CD14-positive monocyte (primary cell): ENCODE measurements at regions not wholly inside any gene's neighbourhood (a gene's known extent, or its start where the extent isn't known, plus 50 kb on each side); places are given as distances from the start of the nearest gene placed in this dataset.

Source experiments
- DNase-seq, 3 donors: peaks; one replicate each; pipeline ENCODE4 v3.0.0-alpha.2; 2011 to 2022
- H2AFZ ChIP-seq: 2 replicates; pipeline ENCODE4 v1.6.0; 2012; ENCODE audit warnings: mild to moderate bottlenecking, low read depth, low read length, inconsistent platforms; ENCODE audit not compliant: insufficient read depth, poor library complexity, severe bottlenecking
- H3K27ac ChIP-seq, 2 donors: 1 replicate in 1 of 2; 2 replicates in 1 of 2; pipeline ENCODE4 v1.5.1; 2012 to 2013; ENCODE audit warnings: low read length in 2 of 2, control low read depth in 1 of 2, inconsistent platforms in 1 of 2, low read depth in 1 of 2, mild to moderate bottlenecking in 1 of 2
- H3K27me3 ChIP-seq, 2 donors: one replicate each; pipeline versions ENCODE4 v1.6.0 to v1.6.1; 2011 to 2013; ENCODE audit warnings: low read length in 2 of 2; ENCODE audit not compliant: control insufficient read depth in 2 of 2, insufficient read depth in 2 of 2
- H3K36me3 ChIP-seq, 2 donors: replicated peaks in 1 of 2; 1 replicate in 1 of 2; 2 replicates in 1 of 2; pipeline versions ENCODE4 v1.5.1 to v1.6.1; 2012 to 2013; ENCODE audit warnings: low read length in 2 of 2, control low read depth in 1 of 2, inconsistent platforms in 1 of 2, mild to moderate bottlenecking in 1 of 2; ENCODE audit not compliant: insufficient read depth in 2 of 2, control insufficient read depth in 1 of 2
- H3K4me1 ChIP-seq, 2 donors: 1 replicate in 1 of 2; 2 replicates in 1 of 2; pipeline versions ENCODE4 v1.5.1 to v1.6.1; 2012 to 2013; ENCODE audit warnings: low read length in 2 of 2, control low read depth in 1 of 2, inconsistent platforms in 1 of 2, mild to moderate bottlenecking in 1 of 2, moderate library complexity in 1 of 2; ENCODE audit not compliant: insufficient read depth in 2 of 2, control insufficient read depth in 1 of 2
- H3K4me2 ChIP-seq: replicated peaks from 2 replicates; pipeline ENCODE3; 2012; ENCODE audit warnings: low read length, moderate library complexity, mild to moderate bottlenecking; ENCODE audit not compliant: poor library complexity, severe bottlenecking; ENCODE audit errors: extremely low read depth
- H3K4me3 ChIP-seq, 3 experiments: fragments of 200-600 bp in 1 of 3; sonication (generic) in 1 of 3; replicated peaks in 1 of 3; 1 replicate in 2 of 3; 2 replicates in 1 of 3; pipeline ENCODE4 v1.5.1; 2011 to 2013; ENCODE audit warnings: low read length in 3 of 3, mild to moderate bottlenecking in 3 of 3, control low read depth in 2 of 3, low read depth in 2 of 3, inconsistent platforms in 1 of 3, moderate library complexity in 1 of 3
- H3K79me2 ChIP-seq: 2 replicates; pipeline ENCODE4 v1.6.0; 2012; ENCODE audit warnings: mild to moderate bottlenecking, control low read depth, inconsistent platforms, low read length, moderate library complexity; ENCODE audit not compliant: insufficient read depth
- H3K9ac ChIP-seq: 2 replicates; pipeline ENCODE4 v1.6.0; 2017; ENCODE audit warnings: low read length, mild to moderate bottlenecking; ENCODE audit not compliant: insufficient read depth, poor library complexity, severe bottlenecking
- H3K9me3 ChIP-seq, 2 donors: replicated peaks in 1 of 2; 1 replicate in 1 of 2; 2 replicates in 1 of 2; pipeline versions ENCODE4 v1.5.1 to v1.6.1; 2012 to 2013; ENCODE audit warnings: low read length in 2 of 2, control low read depth in 1 of 2; ENCODE audit not compliant: control insufficient read depth in 1 of 2, insufficient read depth in 1 of 2
- H4K20me1 ChIP-seq: 2 replicates; pipeline ENCODE4 v1.6.0; 2012; ENCODE audit warnings: mild to moderate bottlenecking, low read length, control low read depth, moderate library complexity; ENCODE audit not compliant: insufficient read depth
- H3K27ac Mint-ChIP-seq, 7 donors: one replicate each; pipeline ENCODE4 v1.8.0; 2020; ENCODE audit warnings: mild to moderate bottlenecking in 7 of 7, mixed read lengths in 7 of 7, moderate library complexity in 6 of 7, inconsistent platforms in 2 of 7
- H3K27me3 Mint-ChIP-seq, 3 donors: one replicate each; pipeline ENCODE4 v1.8.0; 2021 to 2022; ENCODE audit warnings: low read depth in 3 of 3, mild to moderate bottlenecking in 3 of 3, mixed read lengths in 3 of 3, moderate library complexity in 3 of 3, inconsistent platforms in 1 of 3
- H3K36me3 Mint-ChIP-seq, 2 donors: one replicate each; pipeline ENCODE4 v1.8.0; 2020; ENCODE audit warnings: mixed read lengths in 2 of 2, inconsistent platforms in 1 of 2, mild to moderate bottlenecking in 1 of 2
- H3K4me1 Mint-ChIP-seq: one replicate; pipeline ENCODE4 v1.8.0; 2020; ENCODE audit warnings: mild to moderate bottlenecking, mixed read lengths
- H3K4me3 Mint-ChIP-seq, 2 donors: one replicate each; pipeline ENCODE4 v1.8.0; 2020; ENCODE audit warnings: mild to moderate bottlenecking in 2 of 2, mixed read lengths in 2 of 2, moderate library complexity in 1 of 2
- H3K9me3 Mint-ChIP-seq, 7 donors: one replicate each; pipeline ENCODE4 v1.8.0; 2020 to 2022; ENCODE audit warnings: mixed read lengths in 7 of 7, mild to moderate bottlenecking in 6 of 7, moderate library complexity in 6 of 7, inconsistent platforms in 2 of 7
- CTCF ChIP-seq: fragments of 200-600 bp; IDR thresholded peaks from one replicate; pipeline ENCODE4 v1.8.0; 2022; ENCODE audit warnings: antibody characterized with exemption, mild to moderate bottlenecking
- WGBS: methylation state at CpG from one replicate; pipeline ENCODE4 v1.1.5; 2013; ENCODE audit warnings: missing lambda C conversion rate; ENCODE audit not compliant: insufficient coverage; 5-methylcytosine and 5-hydroxymethylcytosine counted together
- intact Hi-C, 2 donors: fragments of 100-400 bp; cut with micrococcal nuclease; formaldehyde crosslinking; loops; one replicate each; pipeline versions ENCODE4 v1.15.0 to v1.15.1; 2023

GRCh38 chr2:15725782-15726112 lies 134.1 kb downstream of the DDX1 start:
- H3K9ac ChIP-seq: no peak overlapping the region
- no peak overlapping the region for H3K4me3 Mint-ChIP-seq
- peaks cover 0 to 2% (median 0%) of the 10 kb centered on the region in 7 donors for H3K9me3 Mint-ChIP-seq
- no peaks in the 10 kb centered on the region for H3K79me2 ChIP-seq
- no peak overlapping the region for H3K27ac ChIP-seq
- H3K4me3 ChIP-seq: no peak overlapping the region
- no peaks in the 10 kb centered on the region for H3K4me1 Mint-ChIP-seq
- WGBS: 94% methylated on average over 5 of the region's 5 CpGs
- H3K9me3 ChIP-seq: no peaks in the 10 kb centered on the region
- H3K27ac Mint-ChIP-seq: no peak overlapping the region
- H3K4me1 ChIP-seq: no peaks in the 10 kb centered on the region
- H4K20me1 ChIP-seq: no peaks in the 10 kb centered on the region
- peaks cover 0 to 3% (median 0%) of the 10 kb centered on the region in 3 donors for H3K27me3 Mint-ChIP-seq
- intact Hi-C loops: no loop called here
- TF ChIP-seq CTCF: no peak
- no peaks in the 10 kb centered on the region for H3K36me3 ChIP-seq
- no peaks in the 10 kb centered on the region for H3K36me3 Mint-ChIP-seq
- no peak overlapping the region for H3K4me2 ChIP-seq
- H3K27me3 ChIP-seq: no peaks in the 10 kb centered on the region
- DNase-seq: no peak
- no peak overlapping the region for H2AFZ ChIP-seq

- no peaks in the 10 kb centered on the region for H3K36me3 ChIP-seq
- DNase-seq: no peak
- no peak overlapping the region for H3K9ac ChIP-seq
- H3K27ac ChIP-seq: no peak overlapping the region
- no peaks in the 10 kb centered on the region for H3K9me3 ChIP-seq
- intact Hi-C loops: no loop called here
- H2AFZ ChIP-seq: no peak overlapping the region
- Mint-ChIP-seq H3K4me1 (no peaks in the 10 kb centered on the region), H3K9me3 (peaks cover 0 to 2% (median 0%) of the 10 kb centered on the region in 7 donors), H3K27me3 (peaks cover 0 to 3% (median 0%) of the 10 kb centered on the region in 3 donors), H3K4me3 (no peak overlapping the region), H3K36me3 (no peaks in the 10 kb centered on the region), H3K27ac (no peak overlapping the region)
- H3K79me2 ChIP-seq: no peaks in the 10 kb centered on the region
- H3K27me3 ChIP-seq: no peaks in the 10 kb centered on the region
- H4K20me1 ChIP-seq: no peaks in the 10 kb centered on the region
- no peak overlapping the region for H3K4me2 ChIP-seq
- H3K4me3 ChIP-seq: no peak overlapping the region
- WGBS: 93% methylated on average over 7 of the region's 8 CpGs
- no peaks in the 10 kb centered on the region for H3K4me1 ChIP-seq
- TF ChIP-seq CTCF: no peak
Measured at GRCh38 chr2:15726321-15727057, 134.8 kb downstream of the DDX1 start.
